ENCODE measurements at regions not wholly inside any gene's neighbourhood (a gene's known extent, or its start where the extent isn't known, plus 50 kb on each side); places are given as distances from the start of the nearest gene placed in this dataset.

DNA sequence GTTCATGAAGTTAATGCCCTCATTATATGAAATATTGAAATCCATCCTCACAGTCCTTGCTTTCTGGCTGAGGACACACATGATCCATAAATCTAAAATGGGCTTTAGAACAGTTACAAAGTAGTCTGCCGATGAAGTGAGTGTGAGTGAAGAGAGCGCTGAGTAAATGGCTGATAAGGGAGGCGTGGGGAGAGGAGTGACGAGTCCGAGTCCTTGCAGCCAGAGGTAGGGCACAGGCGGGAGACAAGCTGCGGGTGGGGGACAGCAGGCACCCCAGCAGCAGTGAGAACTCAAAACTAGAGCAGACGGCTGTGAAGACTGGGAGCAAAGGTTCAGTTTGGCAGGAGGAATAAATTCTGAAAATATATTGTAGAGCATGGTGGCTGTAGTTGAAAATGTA, 140.1 kb upstream of the ATP2B1 start:
- TF ChIP-seq POLR2AphosphoS5 (IDR thresholded peaks at IDR 0.05) (no peak), POLR2A (IDR thresholded peaks at IDR 0.05) (no peak)
- TF ChIP-seq, protein P1, sequence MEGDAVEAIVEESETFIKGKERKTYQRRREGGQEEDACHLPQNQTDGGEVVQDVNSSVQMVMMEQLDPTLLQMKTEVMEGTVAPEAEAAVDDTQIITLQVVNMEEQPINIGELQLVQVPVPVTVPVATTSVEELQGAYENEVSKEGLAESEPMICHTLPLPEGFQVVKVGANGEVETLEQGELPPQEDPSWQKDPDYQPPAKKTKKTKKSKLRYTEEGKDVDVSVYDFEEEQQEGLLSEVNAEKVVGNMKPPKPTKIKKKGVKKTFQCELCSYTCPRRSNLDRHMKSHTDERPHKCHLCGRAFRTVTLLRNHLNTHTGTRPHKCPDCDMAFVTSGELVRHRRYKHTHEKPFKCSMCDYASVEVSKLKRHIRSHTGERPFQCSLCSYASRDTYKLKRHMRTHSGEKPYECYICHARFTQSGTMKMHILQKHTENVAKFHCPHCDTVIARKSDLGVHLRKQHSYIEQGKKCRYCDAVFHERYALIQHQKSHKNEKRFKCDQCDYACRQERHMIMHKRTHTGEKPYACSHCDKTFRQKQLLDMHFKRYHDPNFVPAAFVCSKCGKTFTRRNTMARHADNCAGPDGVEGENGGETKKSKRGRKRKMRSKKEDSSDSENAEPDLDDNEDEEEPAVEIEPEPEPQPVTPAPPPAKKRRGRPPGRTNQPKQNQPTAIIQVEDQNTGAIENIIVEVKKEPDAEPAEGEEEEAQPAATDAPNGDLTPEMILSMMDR (IDR thresholded peaks at IDR 0.05 in 8 of 11, conservative IDR thresholded peaks at IDR 0.05 in 3 of 11): no peak

Data from spleen (tissue), 7 donors.